22Rv1 (cell line): ENCODE measurements at regions not wholly inside any gene's neighbourhood (a gene's known extent, or its start where the extent isn't known, plus 50 kb on each side); places are given as distances from the start of the nearest gene placed in this dataset.

Experiments used
- CTCF ChIP-seq: fragments of 450-650 bp; IDR thresholded peaks from 2 replicates; pipeline ENCODE4 v1.5.1; 2017; ENCODE audit warnings: mild to moderate bottlenecking
- ZFX ChIP-seq: fragments of 450-650 bp; IDR thresholded peaks from 2 replicates; pipeline ENCODE4 v1.6.1; 2017; ENCODE audit warnings: antibody characterized with exemption, borderline replicate concordance

GRCh38 chr18:40258311-40258710, 1696.7 kb upstream of the PIK3C3 start:
- TF ChIP-seq CTCF (no peak), ZFX (no peak)
